B cell (primary cell): ENCODE measurements at regions not wholly inside any gene's neighbourhood (a gene's known extent, or its start where the extent isn't known, plus 50 kb on each side); places are given as distances from the start of the nearest gene placed in this dataset.

Experiments used
- CTCF ChIP-seq: fragments of 200-600 bp; IDR thresholded peaks from one replicate; pipeline ENCODE4 v1.8.0; 2022; ENCODE audit warnings: antibody characterized with exemption, mild to moderate bottlenecking
- EZH2 ChIP-seq: IDR thresholded peaks from 2 replicates; pipeline ENCODE4 v1.6.1; 2012; ENCODE audit warnings: borderline replicate concordance, low read depth, mild to moderate bottlenecking, moderate library complexity, low read length; ENCODE audit not compliant: insufficient read depth, poor library complexity, severe bottlenecking

GRCh38 chr14:56874375-56874774, 64.1 kb upstream of the OTX2 start:
- TF ChIP-seq CTCF = no peak
- TF ChIP-seq EZH2 = no peak
